K562 (cell line): ENCODE measurements at regions not wholly inside any gene's neighbourhood (a gene's known extent, or its start where the extent isn't known, plus 50 kb on each side); places are given as distances from the start of the nearest gene placed in this dataset.

ENCODE experiments used
- ATAC-seq: fragments of 200-7000 bp; cut with Tn5 transposase; 3 replicates; pipeline ENCODE4 v1.9.1; 2020; ENCODE audit warnings: moderate library complexity
- BruUV-seq: library from RNA; stranded (reverse); fragments of 400-500 nt; replicated peaks from 2 replicates; lab custom pipeline; 2021; lab: Mats Ljungman, UMichigan
- CTCF ChIA-PET: fragments of 300-600 bp; formaldehyde crosslinking; extraction: SDS; loops from one replicate; lab custom pipeline; 2021; ENCODE audit warnings: low intra/inter-chr PET ratio; lab: Yijun Ruan, JAX
- POLR2A ChIA-PET: fragments of 300-600, 350-650 bp; sonication (Branson Sonifier 250); formaldehyde crosslinking; extraction: SDS; loops from one replicate; lab custom pipeline; 2021; ENCODE audit warnings: antibody characterized with exemption, inconsistent platforms; lab: Yijun Ruan, JAX
- DNase-seq, 4 experiments: peaks; one replicate each; pipeline versions ENCODE4 v3.0.0 to v3.0.0-alpha.2; 2011 to 2018; ENCODE audit warnings: low spot score in 3 of 4, mixed read lengths in 3 of 4; ENCODE audit errors: extremely low read depth in 1 of 4
- FAIRE-seq: peaks from 2 replicates; lab custom pipeline; 2011; peaks lifted over from hg19 to GRCh38; lab: Jason Lieb, UNC
- H2AFZ ChIP-seq: 2 replicates; pipeline ENCODE4 v1.6.0; 2011; ENCODE audit warnings: low read depth, low read length, control low read depth, inconsistent platforms
- H3K27ac ChIP-seq: fragments of 200-600 bp; 3 replicates; pipeline ENCODE4 v1.8.0; 2011; ENCODE audit warnings: low read depth, mild to moderate bottlenecking, control low read depth, inconsistent platforms, low read length, moderate library complexity, mixed read lengths; ENCODE audit errors: extremely low read depth
- H3K27me3 ChIP-seq, 2 experiments: fragments of 300-600 bp in 1 of 2; 2 replicates in 1 of 2; 3 replicates in 1 of 2; pipeline versions ENCODE4 v1.6.0 to v1.8.0; 2011; ENCODE audit warnings: inconsistent platforms in 2 of 2, low read length in 2 of 2, mild to moderate bottlenecking in 1 of 2, mixed read lengths in 1 of 2, moderate library complexity in 1 of 2; ENCODE audit not compliant: control insufficient read depth in 2 of 2, insufficient read depth in 2 of 2
- H3K36me3 ChIP-seq: fragments of 300-600 bp; 3 replicates; pipeline ENCODE4 v1.8.0; 2011; ENCODE audit warnings: mild to moderate bottlenecking, low read length, inconsistent platforms; ENCODE audit not compliant: control insufficient read depth, insufficient read depth
- H3K4me1 ChIP-seq, 2 experiments: fragments of 200-600 bp in 1 of 2; replicated peaks in 1 of 2; 2 replicates in 1 of 2; 3 replicates in 1 of 2; pipeline versions ENCODE4 v1.5.1 to v1.8.0; 2011; ENCODE audit warnings: inconsistent platforms in 2 of 2, low read length in 2 of 2, mild to moderate bottlenecking in 1 of 2, mixed read lengths in 1 of 2, moderate library complexity in 1 of 2; ENCODE audit not compliant: control insufficient read depth in 2 of 2, insufficient read depth in 2 of 2
- H3K4me2 ChIP-seq: 2 replicates; pipeline ENCODE4 v1.6.1; 2011; ENCODE audit warnings: low read length, control low read depth, inconsistent platforms, mixed read lengths; ENCODE audit not compliant: insufficient read depth
- H3K4me3 ChIP-seq: fragments of 200-600 bp; sonication (generic), shearing (Covaris generic); 2 replicates; pipeline ENCODE4 v1.5.1; 2016; ENCODE audit warnings: control low read depth, inconsistent platforms
- H3K79me2 ChIP-seq: fragments of 200-600 bp; 3 replicates; pipeline ENCODE4 v1.8.0; 2011; ENCODE audit warnings: low read length, inconsistent platforms; ENCODE audit not compliant: control insufficient read depth, insufficient read depth
- H3K9ac ChIP-seq, 2 experiments: 2 replicates each; pipeline versions ENCODE4 v1.6.0 to v1.6.1; 2011; ENCODE audit warnings: low read depth in 2 of 2, low read length in 2 of 2, control low read depth in 1 of 2, inconsistent platforms in 1 of 2, mild to moderate bottlenecking in 1 of 2, mixed read lengths in 1 of 2; ENCODE audit not compliant: insufficient read depth in 1 of 2
- H3K9me1 ChIP-seq: one replicate; pipeline ENCODE4 v1.6.0; 2011; ENCODE audit warnings: inconsistent platforms, mild to moderate bottlenecking, low read length, moderate library complexity; ENCODE audit not compliant: control insufficient read depth, insufficient read depth
- H3K9me3 ChIP-seq: replicated peaks from 2 replicates; pipeline ENCODE4 v1.5.1; 2011; ENCODE audit warnings: low read depth, low read length, inconsistent platforms; ENCODE audit not compliant: control insufficient read depth, insufficient read depth
- H4K20me1 ChIP-seq: replicated peaks from 2 replicates; pipeline ENCODE4 v1.6.1; 2011; ENCODE audit warnings: low read length, inconsistent platforms, mixed read lengths; ENCODE audit not compliant: control insufficient read depth, insufficient read depth
- ETV1 ChIP-seq: fragments of 450-650 bp; conservative IDR thresholded peaks from 2 replicates; pipeline ENCODE4 v1.6.1; 2016; ENCODE audit warnings: missing genetic modification characterization, control low read depth, low read depth, missing compliant biosample characterization
- HNRNPUL1 ChIP-seq: fragments of 200-400 bp; formaldehyde crosslinking; IDR thresholded peaks from 2 replicates; pipeline ENCODE4 v1.6.1; 2017; ENCODE audit warnings: low read length
- KHSRP ChIP-seq: fragments of 450-650 bp; IDR thresholded peaks from 2 replicates; pipeline ENCODE4 v1.6.1; 2017
- MAFK ChIP-seq: IDR thresholded peaks from 2 replicates; pipeline ENCODE4 v1.6.1; 2011; ENCODE audit warnings: low read length, improper control_type of control experiment
- MCM7 ChIP-seq, 2 experiments: fragments of 450-650 bp; IDR thresholded peaks; 2 replicates each; pipeline ENCODE4 v1.6.1; 2016 to 2018
- MECOM ChIP-seq: fragments of 250-450 bp; sonication (Bioruptor Pico); IDR thresholded peaks from 2 replicates; pipeline ENCODE4 v1.8.0; 2022; ENCODE audit warnings: inconsistent platforms
- MXI1 ChIP-seq: IDR thresholded peaks from 2 replicates; pipeline ENCODE4 v1.6.1; 2011; ENCODE audit warnings: low read depth, mild to moderate bottlenecking, improper control_type of control experiment, low read length
- PCBP1 ChIP-seq: fragments of 200-400 bp; formaldehyde crosslinking; IDR thresholded peaks from 2 replicates; pipeline ENCODE4 v1.6.1; 2018; ENCODE audit warnings: mild to moderate bottlenecking, low read depth, low read length; ENCODE audit not compliant: poor library complexity, severe bottlenecking
- POLR2A ChIP-seq: fragments of 450-650 bp; conservative IDR thresholded peaks from 2 replicates; pipeline ENCODE4 v1.6.1; 2016
- RBM25 ChIP-seq: fragments of 200-400 bp; formaldehyde crosslinking; IDR thresholded peaks from 2 replicates; pipeline ENCODE4 v1.6.1; 2018; ENCODE audit warnings: low read length, low read depth, moderate library complexity; ENCODE audit not compliant: severe bottlenecking
- RHOXF2B ChIP-seq: fragments of 250-450 bp; sonication (Bioruptor Pico); conservative IDR thresholded peaks from 2 replicates; pipeline ENCODE4 v1.5.1; 2021
- SLC30A9 ChIP-seq: fragments of 250-450 bp; sonication (Bioruptor Pico); IDR thresholded peaks from 2 replicates; pipeline ENCODE4 v1.8.0; 2022; ENCODE audit warnings: mild to moderate bottlenecking, moderate library complexity
- SMC3 ChIP-seq: conservative IDR thresholded peaks from 2 replicates; pipeline ENCODE4 v1.6.1; 2011; ENCODE audit warnings: low read depth, low read length, improper control_type of control experiment; ENCODE audit not compliant: insufficient read depth
- YBX1 ChIP-seq: fragments of 450-650 bp; IDR thresholded peaks from 2 replicates; pipeline ENCODE4 v1.7.1; 2016; ENCODE audit warnings: mild to moderate bottlenecking
- ZNF717 ChIP-seq: fragments of 250-450 bp; sonication (Bioruptor Pico); IDR thresholded peaks from 2 replicates; pipeline ENCODE4 v1.5.0; 2021
- ZSCAN29 ChIP-seq: fragments of 450-650 bp; IDR thresholded peaks from 2 replicates; pipeline ENCODE4 v1.6.1; 2017
- WGBS: fragments of 100-300 bp; shearing (Covaris generic); methylation state at CpG from one replicate; pipeline ENCODE4 v1.1.6; 2016; ENCODE audit warnings: low coverage, mixed read lengths; ENCODE audit not compliant: insufficient coverage; ENCODE audit errors: missing lambda C conversion rate; 5-methylcytosine and 5-hydroxymethylcytosine counted together
- in situ Hi-C: fragments of 300-500 bp; cut with MboI; formaldehyde crosslinking; loops from 4 replicates; pipeline ENCODE4 v1.15.0; 2018; ENCODE audit warnings: inconsistent platforms, mixed read lengths
- intact Hi-C: fragments of 100-400 bp; cut with micrococcal nuclease; formaldehyde crosslinking; loops from 2 replicates; pipeline ENCODE4 v1.14.2; 2022
- TF ChIP-seq, protein P1 (sequence below): sonication (generic); formaldehyde crosslinking; IDR thresholded peaks from 2 replicates; pipeline ENCODE4 v1.8.0; 2022; ENCODE audit warnings: missing genetic modification reagents, mild to moderate bottlenecking, moderate library complexity, borderline replicate concordance

DNA sequence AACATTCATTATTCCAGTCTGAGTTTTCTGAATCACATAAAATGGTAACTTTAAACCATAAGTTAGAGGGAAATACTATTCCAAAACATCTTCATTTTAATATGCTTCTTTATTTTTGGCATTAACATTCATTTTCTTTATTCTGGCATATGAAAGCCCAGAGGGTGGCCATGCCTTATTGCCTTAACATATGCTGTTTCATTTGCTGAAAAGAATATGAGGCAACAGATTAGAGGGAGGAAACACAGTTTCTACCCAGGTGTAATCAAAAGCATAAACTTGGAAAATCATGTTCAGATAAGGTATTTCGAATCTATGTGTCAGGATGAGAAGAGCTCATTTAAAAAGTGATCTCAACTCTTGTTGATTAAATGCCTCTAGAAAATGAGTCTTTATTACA is 379.9 kb upstream of the DSEL start:
- intact Hi-C loops, result no loop called here
- WGBS, result 0% methylated on average over 1 of the region's 1 CpG
- no peaks in the 10 kb centered on the region for H4K20me1 ChIP-seq
- no TSS peak for BruUV-seq
- no peak for DNase-seq
- H3K27me3 ChIP-seq, result no peaks in the 10 kb centered on the region
- TF ChIP-seq SLC30A9 (CRISPR knock-in tag), result no peak
- TF ChIP-seq, protein P1, sequence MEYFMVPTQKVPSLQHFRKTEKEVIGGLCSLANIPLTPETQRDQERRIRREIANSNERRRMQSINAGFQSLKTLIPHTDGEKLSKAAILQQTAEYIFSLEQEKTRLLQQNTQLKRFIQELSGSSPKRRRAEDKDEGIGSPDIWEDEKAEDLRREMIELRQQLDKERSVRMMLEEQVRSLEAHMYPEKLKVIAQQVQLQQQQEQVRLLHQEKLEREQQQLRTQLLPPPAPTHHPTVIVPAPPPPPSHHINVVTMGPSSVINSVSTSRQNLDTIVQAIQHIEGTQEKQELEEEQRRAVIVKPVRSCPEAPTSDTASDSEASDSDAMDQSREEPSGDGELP (CRISPR knock-in tag), result no peak
- TF ChIP-seq RHOXF2B (CRISPR knock-in tag), result no peak
- no peak for TF ChIP-seq ETV1 (tag)
- no peak for TF ChIP-seq MCM7 (IDR thresholded peaks at IDR 0.05)
- TF ChIP-seq, all 486 proteins: peak for 0
- H3K9ac ChIP-seq, result no peak overlapping the region
- ATAC-seq, result no peak
- no peaks in the 10 kb centered on the region for H3K36me3 ChIP-seq
- no peak overlapping the region for H3K4me2 ChIP-seq
- H2AFZ ChIP-seq, result no peak overlapping the region
- H3K9me1 ChIP-seq, result no peaks in the 10 kb centered on the region
- H3K4me1 ChIP-seq, result no peaks in the 10 kb centered on the region
- H3K4me3 ChIP-seq, result no peak overlapping the region
- H3K27ac ChIP-seq, result no peak overlapping the region
- POLR2A ChIA-PET, result no interaction called here
- no peaks in the 10 kb centered on the region for H3K9me3 ChIP-seq
- no peak for FAIRE-seq
- CTCF ChIA-PET, result no interaction called here
- in situ Hi-C loops, result no loop called here
- H3K79me2 ChIP-seq, result no peaks in the 10 kb centered on the region

DNA sequence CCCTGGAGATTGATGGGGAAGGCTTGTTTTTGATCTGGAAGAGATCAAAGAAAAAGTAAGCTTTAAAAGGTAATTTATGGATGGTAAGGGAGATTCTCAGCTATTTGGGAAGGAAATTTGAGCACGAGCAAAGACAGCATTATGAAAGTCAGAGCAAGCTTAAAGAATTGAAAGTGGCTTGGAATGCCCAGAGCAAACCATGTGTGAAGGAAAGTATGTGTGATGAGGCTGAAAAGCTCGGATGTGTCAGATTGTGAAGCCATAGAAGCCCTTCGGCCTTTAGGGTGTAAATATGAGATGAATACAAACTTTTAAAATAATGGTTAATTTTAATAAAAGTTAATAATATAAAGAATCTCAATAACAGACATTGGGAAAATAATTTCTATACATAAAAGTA is 377.4 kb upstream of the DSEL start:
- WGBS, result 0% methylated on average over 3 of the region's 3 CpGs
- no peak for DNase-seq
- no peak for ATAC-seq
- Histone ChIP-seq H3K79me2 (no peaks in the 10 kb centered on the region), H3K27me3 (no peaks in the 10 kb centered on the region), H3K27ac (no peak overlapping the region), H3K4me1 (no peaks in the 10 kb centered on the region), H3K9me3 (no peaks in the 10 kb centered on the region), H2AFZ (no peak overlapping the region), H4K20me1 (no peaks in the 10 kb centered on the region), H3K4me3 (no peak overlapping the region), H3K9ac (no peak overlapping the region), H3K36me3 (no peaks in the 10 kb centered on the region), H3K9me1 (no peaks in the 10 kb centered on the region), H3K4me2 (no peak overlapping the region)
- FAIRE-seq, result no peak
- ChIA-PET CTCF (no interaction called here), POLR2A (no interaction called here)
- BruUV-seq, result no TSS peak
- intact Hi-C loops (no loop called here), in situ Hi-C loops (no loop called here)
- no peak for TF ChIP-seq MXI1
- TF ChIP-seq POLR2A, result no peak
- no peak for TF ChIP-seq MAFK
- no peak for TF ChIP-seq ZSCAN29
- TF ChIP-seq SMC3, result no peak
- no peak for TF ChIP-seq PCBP1
- no peak for TF ChIP-seq KHSRP
- no peak for TF ChIP-seq HNRNPUL1
- TF ChIP-seq RBM25, result no peak
- TF ChIP-seq ZNF717 (CRISPR knock-in tag), result no peak
- no peak for TF ChIP-seq YBX1
- no peak for TF ChIP-seq MECOM (CRISPR knock-in tag)
